Type B pancreatic cell (in vitro differentiated cells): ENCODE measurements at regions not wholly inside any gene's neighbourhood (a gene's known extent, or its start where the extent isn't known, plus 50 kb on each side); places are given as distances from the start of the nearest gene placed in this dataset.
A peak's percentile ranks its signal among the peaks of the same experiment; 100 is the strongest.
"Not testable (repeated sequence)": the region's sequence is repeated elsewhere in the genome, so short reads cannot be mapped to it uniquely, and the experiment has no call there.

Experiments used
- DNase-seq: peaks from one replicate; pipeline ENCODE4 v3.0.0; 2021; ENCODE audit warnings: mixed read lengths; ENCODE audit not compliant: unreplicated experiment; ENCODE audit errors: extremely low spot score
- H3K27ac Mint-ChIP-seq: 2 replicates; pipeline ENCODE4 v1.8.0; 2021; ENCODE audit warnings: mild to moderate bottlenecking, mixed read lengths
- H3K27me3 Mint-ChIP-seq: 2 replicates; pipeline ENCODE4 v1.8.0; 2021; ENCODE audit warnings: mixed read lengths
- H3K36me3 Mint-ChIP-seq: 2 replicates; pipeline ENCODE4 v1.8.0; 2021; ENCODE audit warnings: mixed read lengths
- H3K4me1 Mint-ChIP-seq: one replicate; pipeline ENCODE4 v1.8.0; 2021; ENCODE audit warnings: mixed read lengths; ENCODE audit not compliant: unreplicated experiment
- H3K4me3 Mint-ChIP-seq: 2 replicates; pipeline ENCODE4 v1.8.0; 2021; ENCODE audit warnings: mild to moderate bottlenecking, mixed read lengths
- H3K9me3 Mint-ChIP-seq: 2 replicates; pipeline ENCODE4 v1.8.0; 2021; ENCODE audit warnings: mixed read lengths
- CTCF ChIP-seq: fragments of 200-600 bp; sonication (generic); conservative IDR thresholded peaks from 2 replicates; pipeline ENCODE4 v1.5.0; 2021; ENCODE audit warnings: antibody characterized with exemption, mild to moderate bottlenecking

- Mint-ChIP-seq H3K4me3 (no peak overlapping the region), H3K4me1 (no peaks in the 10 kb centered on the region), H3K27me3 (peaks cover 7% of the 10 kb centered on the region), H3K36me3 (no peaks in the 10 kb centered on the region), H3K9me3 (peaks cover 13% of the 10 kb centered on the region), H3K27ac (no peak overlapping the region)
- TF ChIP-seq CTCF, result no peak
- DNase-seq, result no peak
Observed at GRCh38 chr4:77263247-77263646, 106.2 kb downstream of the CCNG2 start.

DNA sequence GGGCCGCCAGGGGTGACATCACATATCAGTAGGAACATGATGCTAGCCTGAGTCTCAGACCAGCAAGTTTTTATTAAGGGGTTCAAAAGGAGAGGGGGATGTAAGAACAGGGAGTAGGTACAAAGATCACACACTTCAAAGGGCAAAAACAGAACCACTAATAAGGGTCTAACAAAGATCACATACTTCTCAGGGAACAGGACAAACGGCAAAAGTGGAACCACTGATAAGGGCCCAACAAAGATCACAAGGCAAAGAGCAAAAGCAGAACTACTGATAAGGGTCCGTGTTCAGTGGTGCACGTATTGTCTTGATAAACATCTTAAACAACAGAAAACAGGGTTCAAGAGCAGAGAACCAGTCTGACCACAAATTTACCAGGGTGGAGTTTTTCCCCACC, 107.0 kb downstream of the CCNG2 start:
- H3K27me3 Mint-ChIP-seq, H3K36me3 Mint-ChIP-seq, H3K27ac Mint-ChIP-seq, DNase-seq, H3K4me3 Mint-ChIP-seq, H3K4me1 Mint-ChIP-seq: not testable (repeated sequence)
- peaks cover 13% of the 10 kb centered on the region for H3K9me3 Mint-ChIP-seq

DNA sequence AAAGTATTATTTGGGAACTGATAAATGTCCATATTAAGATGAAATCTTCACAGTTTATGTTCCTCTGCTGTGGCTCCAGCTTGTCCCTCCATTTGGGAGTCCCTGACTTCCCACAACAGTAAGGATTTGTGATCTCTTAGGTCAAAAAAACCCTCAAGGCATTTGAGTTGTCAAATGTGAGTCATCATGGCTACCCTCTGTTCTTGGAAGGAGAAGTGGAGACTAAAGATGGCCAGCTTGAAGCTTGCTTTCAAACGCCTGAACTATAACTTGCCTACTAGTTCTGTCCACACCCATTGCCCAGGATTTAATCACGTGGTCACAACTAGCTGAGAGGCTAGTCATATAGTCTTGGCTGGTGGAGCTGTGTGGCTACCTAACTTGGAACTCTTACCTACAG, 107.8 kb downstream of the CCNG2 start:
- Mint-ChIP-seq H3K4me1 (no peaks in the 10 kb centered on the region), H3K4me3 (no peak overlapping the region), H3K27me3 (peaks cover 7% of the 10 kb centered on the region), H3K27ac (no peak overlapping the region), H3K9me3 (peaks cover 13% of the 10 kb centered on the region), H3K36me3 (no peaks in the 10 kb centered on the region)
- DNase-seq, result no peak
- no peak for TF ChIP-seq CTCF

DNA sequence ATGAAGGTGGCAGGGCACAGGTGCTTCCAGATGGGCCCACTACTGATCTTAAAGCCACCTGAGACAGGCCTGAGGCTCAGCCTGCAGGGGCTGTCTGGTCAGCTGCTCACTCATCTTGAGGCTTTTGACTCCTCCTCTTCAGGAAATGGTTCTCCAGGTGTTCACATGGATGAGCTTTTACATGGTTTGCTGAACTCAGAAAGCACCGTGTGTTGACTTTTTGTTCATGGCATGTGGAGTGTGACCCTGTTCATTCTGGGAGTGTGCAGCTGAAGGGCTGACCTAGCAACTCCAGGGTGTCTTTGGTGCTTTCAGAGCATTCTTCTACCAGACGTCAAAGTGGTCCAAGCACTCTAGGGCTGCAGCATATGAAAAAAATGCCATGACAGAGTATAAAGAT, 111.1 kb downstream of the CCNG2 start:
- H3K9me3 Mint-ChIP-seq, result peaks cover 5% of the 10 kb centered on the region
- H3K4me1 Mint-ChIP-seq, result no peaks in the 10 kb centered on the region
- H3K27me3 Mint-ChIP-seq, result peaks cover 6% of the 10 kb centered on the region
- no peaks in the 10 kb centered on the region for H3K36me3 Mint-ChIP-seq
- no peak for DNase-seq
- H3K4me3 Mint-ChIP-seq, result no peak overlapping the region
- H3K27ac Mint-ChIP-seq, result no peak overlapping the region
- TF ChIP-seq CTCF, result no peak

DNA sequence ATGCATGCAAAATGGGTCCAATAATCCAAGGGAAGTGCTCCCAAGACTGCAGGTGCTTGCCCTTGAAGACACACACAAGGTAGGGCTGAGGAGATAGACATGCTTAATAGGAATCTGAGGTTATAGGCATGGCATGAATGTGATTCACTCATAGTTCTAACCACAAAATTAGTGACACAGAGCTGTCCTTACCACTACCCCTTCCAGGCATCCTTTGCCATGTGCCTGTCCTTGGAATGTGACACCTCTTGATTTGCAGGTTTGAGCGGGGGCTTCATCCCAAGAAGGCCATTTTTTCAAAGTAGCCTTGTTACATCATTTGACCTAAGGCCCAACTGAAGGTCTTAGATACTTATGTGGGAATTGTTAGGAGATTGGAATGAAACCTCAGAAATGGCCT, 112.5 kb downstream of the CCNG2 start:
- no peaks in the 10 kb centered on the region for H3K9me3 Mint-ChIP-seq
- peaks cover 7% of the 10 kb centered on the region for H3K27me3 Mint-ChIP-seq
- DNase-seq, result no peak
- H3K4me1 Mint-ChIP-seq, result no peaks in the 10 kb centered on the region
- no peak for TF ChIP-seq CTCF
- no peaks in the 10 kb centered on the region for H3K36me3 Mint-ChIP-seq
- H3K4me3 Mint-ChIP-seq, result no peak overlapping the region
- peak overlapping the region; percentile 37 for H3K27ac Mint-ChIP-seq

- no peaks in the 10 kb centered on the region for H3K36me3 Mint-ChIP-seq
- no peaks in the 10 kb centered on the region for H3K9me3 Mint-ChIP-seq
- no peak overlapping the region for H3K27ac Mint-ChIP-seq
- no peak for DNase-seq
- no peak for TF ChIP-seq CTCF
- no peak overlapping the region for H3K4me3 Mint-ChIP-seq
- H3K4me1 Mint-ChIP-seq, result no peaks in the 10 kb centered on the region
- peaks cover 21% of the 10 kb centered on the region for H3K27me3 Mint-ChIP-seq
Observed at GRCh38 chr4:77273412-77273811, 116.4 kb downstream of the CCNG2 start.

DNA sequence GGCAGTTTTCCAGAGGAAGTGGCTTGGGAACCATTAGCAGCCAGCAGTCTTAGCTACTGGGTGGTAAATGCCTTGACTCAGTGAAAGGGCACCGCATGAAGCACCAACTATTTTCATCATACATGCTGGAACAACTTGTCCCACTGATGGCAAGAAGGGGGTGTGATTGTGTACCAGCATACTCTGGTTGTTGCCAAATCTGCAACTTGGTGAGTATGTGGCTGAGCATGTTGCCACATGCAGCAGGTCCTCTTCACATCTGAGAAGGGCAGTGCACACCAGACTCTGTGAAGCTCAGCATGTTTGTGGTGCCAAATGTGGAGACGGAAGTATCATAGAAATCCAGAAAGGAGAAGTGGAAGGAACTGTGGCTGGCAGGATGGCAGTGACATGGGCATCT, 122.1 kb downstream of the CCNG2 start:
- H3K9me3 Mint-ChIP-seq, DNase-seq, H3K36me3 Mint-ChIP-seq, H3K4me3 Mint-ChIP-seq, H3K27ac Mint-ChIP-seq, H3K4me1 Mint-ChIP-seq: not testable (repeated sequence)
- H3K27me3 Mint-ChIP-seq, result peaks cover 54% of the 10 kb centered on the region
